Spleen (tissue), 11 donors: ENCODE measurements at regions not wholly inside any gene's neighbourhood (a gene's known extent, or its start where the extent isn't known, plus 50 kb on each side); places are given as distances from the start of the nearest gene placed in this dataset.

Source experiments
- DNase-seq: peaks from one replicate; pipeline ENCODE4 v3.0.0-alpha.2; 2020
- H3K27ac ChIP-seq, 8 donors: fragments of 200-600 bp; sonication (generic) in 7 of 8; 1 replicate in 4 of 8; 2 replicates in 4 of 8; pipeline versions ENCODE4 v1.5.0 to v1.8.0; 2016 to 2021; ENCODE audit warnings: inconsistent platforms in 4 of 8, mild to moderate bottlenecking in 4 of 8, moderate library complexity in 1 of 8
- H3K27me3 ChIP-seq, 7 donors: fragments of 200-600 bp; sonication (generic) in 6 of 7; replicated peaks in 1 of 7; 1 replicate in 4 of 7; 2 replicates in 3 of 7; pipeline versions ENCODE4 v1.5.0 to v1.8.0; 2016 to 2021; ENCODE audit warnings: inconsistent platforms in 3 of 7, mild to moderate bottlenecking in 1 of 7
- H3K36me3 ChIP-seq, 6 donors: fragments of 200-600 bp; sonication (generic) in 5 of 6; 1 replicate in 4 of 6; 2 replicates in 2 of 6; pipeline versions ENCODE4 v1.5.0 to v1.8.0; 2016 to 2021; ENCODE audit warnings: inconsistent platforms in 2 of 6
- H3K4me1 ChIP-seq, 6 donors: fragments of 200-600 bp; sonication (generic) in 5 of 6; 1 replicate in 3 of 6; 2 replicates in 3 of 6; pipeline versions ENCODE4 v1.5.0 to v1.8.0; 2016 to 2021; ENCODE audit warnings: inconsistent platforms in 3 of 6
- H3K4me3 ChIP-seq, 8 donors: fragments of 200-600 bp; sonication (generic) in 7 of 8; 1 replicate in 4 of 8; 2 replicates in 4 of 8; pipeline versions ENCODE4 v1.5.0 to v1.8.0; 2016 to 2021; ENCODE audit warnings: inconsistent platforms in 4 of 8, mild to moderate bottlenecking in 4 of 8, moderate library complexity in 2 of 8
- H3K9me3 ChIP-seq, 8 donors: fragments of 200-600 bp; sonication (generic) in 7 of 8; 1 replicate in 4 of 8; 2 replicates in 4 of 8; pipeline versions ENCODE4 v1.5.0 to v1.8.0; 2016 to 2021; ENCODE audit warnings: inconsistent platforms in 4 of 8
- POLR2A ChIP-seq, 3 donors: fragments of 450-650 bp; IDR thresholded peaks; one replicate each; pipeline ENCODE4 v1.5.1; 2017; ENCODE audit warnings: antibody characterized with exemption in 3 of 3, mild to moderate bottlenecking in 1 of 3
- POLR2AphosphoS5 ChIP-seq, 3 donors: sonication (generic); formaldehyde crosslinking; IDR thresholded peaks; one replicate each; pipeline ENCODE4 v1.5.1; 2017; ENCODE audit warnings: antibody characterized with exemption in 3 of 3
- WGBS, 5 donors: extraction: QIAGEN DNeasy Blood & Tissue Kit in 3 of 5; methylation state at CpG; one replicate each; pipeline versions ENCODE4 v1.1.5 to v1.1.7; 2013 to 2018; 5-methylcytosine and 5-hydroxymethylcytosine counted together
- intact Hi-C: fragments of 100-400 bp; cut with DNase I; formaldehyde crosslinking; loops from one replicate; pipeline ENCODE4 v1.15.0; 2023; ENCODE audit warnings: low total_unique reads
- TF ChIP-seq, protein P1 (sequence below), 11 experiments: fragments of 200-600 bp in 7 of 11; fragments of 450-650 bp in 4 of 11; sonication (generic) in 4 of 11; IDR thresholded peaks in 8 of 11; conservative IDR thresholded peaks in 3 of 11; 1 replicate in 7 of 11; 2 replicates in 4 of 11; pipeline versions ENCODE4 v1.4.0 to v1.8.0; 2016 to 2021; ENCODE audit warnings: antibody characterized with exemption in 11 of 11, inconsistent platforms in 4 of 11, mild to moderate bottlenecking in 1 of 11
- donor health status: healthy with polysubstance abuse.
- donor health status: DM: no; HTN: no; CAD: no; lungs with moderate emphysema.
- donor health status: DM: no; HTN: no; CAD: no.
- donor health status: Bipolar disorder and iron deficiency.
- donor health status: healthy.
- donor health status: DM: no; HTN: no; CAD: no.
- donor health status: DM: yes; HTN: yes; CAD: no.

- 81 to 91% (median 85%) methylated on average over 6 of the region's 6 CpGs for WGBS, 5 donors
- no peak for DNase-seq
- Histone ChIP-seq H3K4me1 (peaks cover 0 to 14% (median 4%) of the 10 kb centered on the region in 6 donors), H3K36me3 (no peaks in the 10 kb centered on the region), H3K9me3 (no peaks in the 10 kb centered on the region), H3K4me3 (no peak overlapping the region), H3K27me3 (peaks cover 0 to 53% (median 0%) of the 10 kb centered on the region in 7 donors), H3K27ac (no peak overlapping the region)
- intact Hi-C loops, result no loop called here
- TF ChIP-seq, protein P1, sequence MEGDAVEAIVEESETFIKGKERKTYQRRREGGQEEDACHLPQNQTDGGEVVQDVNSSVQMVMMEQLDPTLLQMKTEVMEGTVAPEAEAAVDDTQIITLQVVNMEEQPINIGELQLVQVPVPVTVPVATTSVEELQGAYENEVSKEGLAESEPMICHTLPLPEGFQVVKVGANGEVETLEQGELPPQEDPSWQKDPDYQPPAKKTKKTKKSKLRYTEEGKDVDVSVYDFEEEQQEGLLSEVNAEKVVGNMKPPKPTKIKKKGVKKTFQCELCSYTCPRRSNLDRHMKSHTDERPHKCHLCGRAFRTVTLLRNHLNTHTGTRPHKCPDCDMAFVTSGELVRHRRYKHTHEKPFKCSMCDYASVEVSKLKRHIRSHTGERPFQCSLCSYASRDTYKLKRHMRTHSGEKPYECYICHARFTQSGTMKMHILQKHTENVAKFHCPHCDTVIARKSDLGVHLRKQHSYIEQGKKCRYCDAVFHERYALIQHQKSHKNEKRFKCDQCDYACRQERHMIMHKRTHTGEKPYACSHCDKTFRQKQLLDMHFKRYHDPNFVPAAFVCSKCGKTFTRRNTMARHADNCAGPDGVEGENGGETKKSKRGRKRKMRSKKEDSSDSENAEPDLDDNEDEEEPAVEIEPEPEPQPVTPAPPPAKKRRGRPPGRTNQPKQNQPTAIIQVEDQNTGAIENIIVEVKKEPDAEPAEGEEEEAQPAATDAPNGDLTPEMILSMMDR (IDR thresholded peaks at IDR 0.05 in 8 of 11, conservative IDR thresholded peaks at IDR 0.05 in 3 of 11), result no peak
Measured at GRCh38 chr2:217246108-217246507, 386.2 kb upstream of the TNP1 start.

DNA sequence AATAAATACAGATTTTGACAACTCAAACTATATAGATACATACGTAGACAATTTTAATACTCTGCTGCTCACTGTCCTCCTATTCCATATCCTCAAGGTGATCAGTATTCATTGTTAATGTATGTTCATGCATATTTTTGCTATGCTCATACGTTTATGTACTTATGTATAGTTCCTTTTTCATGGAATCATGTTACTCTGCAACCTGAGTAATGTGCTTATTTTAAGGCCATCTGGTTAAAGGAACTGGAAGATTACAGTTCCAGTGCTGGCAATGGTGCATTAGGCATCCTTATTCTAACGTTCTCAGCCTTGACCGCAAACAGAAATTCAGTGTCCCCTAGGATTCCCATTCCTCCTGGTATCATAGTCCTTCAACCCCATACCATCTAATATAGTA, 385.0 kb upstream of the TNP1 start:
- Histone ChIP-seq H3K9me3 (no peaks in the 10 kb centered on the region), H3K36me3 (no peaks in the 10 kb centered on the region), H3K27ac (no peak overlapping the region), H3K4me3 (no peak overlapping the region), H3K27me3 (peaks cover 0 to 52% (median 0%) of the 10 kb centered on the region in 7 donors), H3K4me1 (peaks cover 0 to 14% (median 4%) of the 10 kb centered on the region in 6 donors)
- TF ChIP-seq, protein P1 (IDR thresholded peaks at IDR 0.05 in 8 of 11, conservative IDR thresholded peaks at IDR 0.05 in 3 of 11), result no peak
- TF ChIP-seq POLR2AphosphoS5 (IDR thresholded peaks at IDR 0.05), result no peak
- TF ChIP-seq POLR2A (IDR thresholded peaks at IDR 0.05), result no peak
- 88 to 91% (median 90%) methylated on average over 4 of the region's 4 CpGs for WGBS, 5 donors
- DNase-seq, result no peak
- intact Hi-C loops, result no loop called here

DNA sequence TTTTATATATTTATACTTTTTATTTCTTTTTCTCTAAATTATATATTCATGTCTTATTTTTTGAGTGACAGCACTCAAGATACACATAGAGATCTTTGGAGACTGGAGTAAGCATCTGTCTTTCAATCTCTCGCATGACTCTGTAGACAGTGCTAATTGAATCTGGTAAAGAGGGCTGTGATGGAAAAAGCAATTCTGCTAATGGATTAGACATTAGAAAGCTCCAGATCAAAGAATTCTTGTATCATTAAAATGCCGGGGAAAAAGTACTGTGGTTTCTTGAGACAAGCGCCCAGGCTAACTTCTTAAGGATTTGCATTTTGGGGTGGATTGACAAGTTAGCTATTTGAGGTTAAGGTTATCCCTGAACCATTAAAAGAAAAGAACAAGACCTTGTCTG, 383.1 kb upstream of the TNP1 start:
- 91 to 95% (median 94%) methylated on average over 3 of the region's 3 CpGs for WGBS, 5 donors
- no peak for DNase-seq
- Histone ChIP-seq H3K9me3 (no peaks in the 10 kb centered on the region), H3K4me1 (peaks cover 0 to under 1% (median 0%) of the 10 kb centered on the region in 6 donors), H3K27ac (no peak overlapping the region), H3K36me3 (no peaks in the 10 kb centered on the region), H3K4me3 (no peak overlapping the region), H3K27me3 (peaks cover 0 to 43% (median 0%) of the 10 kb centered on the region in 7 donors)
- TF ChIP-seq, protein P1 (IDR thresholded peaks at IDR 0.05 in 8 of 11, conservative IDR thresholded peaks at IDR 0.05 in 3 of 11), result no peak
- TF ChIP-seq POLR2A (IDR thresholded peaks at IDR 0.05) (no peak), POLR2AphosphoS5 (IDR thresholded peaks at IDR 0.05) (no peak)
- intact Hi-C loops, result no loop called here

GRCh38 chr2:217231724-217232123, 371.9 kb upstream of the TNP1 start:
- H3K4me1 ChIP-seq, result no peaks in the 10 kb centered on the region
- H3K27ac ChIP-seq, result no peak overlapping the region
- H3K4me3 ChIP-seq, result no peak overlapping the region
- no peak for DNase-seq
- TF ChIP-seq, protein P1 (IDR thresholded peaks at IDR 0.05 in 8 of 11, conservative IDR thresholded peaks at IDR 0.05 in 3 of 11), result no peak
- TF ChIP-seq POLR2A (IDR thresholded peaks at IDR 0.05) (no peak), POLR2AphosphoS5 (IDR thresholded peaks at IDR 0.05) (no peak)
- no peaks in the 10 kb centered on the region for H3K36me3 ChIP-seq
- H3K27me3 ChIP-seq, result peaks cover 0 to 63% (median 0%) of the 10 kb centered on the region in 7 donors
- H3K9me3 ChIP-seq, result peaks cover 0 to 9% (median 4%) of the 10 kb centered on the region in 8 donors
- 37 to 70% (median 51%) methylated on average over 3 of the region's 3 CpGs for WGBS, 5 donors
- intact Hi-C loops, result no loop called here
